HG02610 (cell line): ENCODE measurements at regions not wholly inside any gene's neighbourhood (a gene's known extent, or its start where the extent isn't known, plus 50 kb on each side); places are given as distances from the start of the nearest gene placed in this dataset.
A peak's percentile ranks its signal among the peaks of the same experiment; 100 is the strongest.
"Not testable (repeated sequence)": the region's sequence is repeated elsewhere in the genome, so short reads cannot be mapped to it uniquely, and the experiment has no call there.

ENCODE experiments used
- ATAC-seq: cut with Tn5 transposase; IDR thresholded peaks from one replicate; pipeline ENCODE4 v1.9.1; 2021; ENCODE audit warnings: mild to moderate bottlenecking, moderate library complexity; ENCODE audit not compliant: unreplicated experiment

GRCh38 chr6:117761610-117762009 lies 86.3 kb downstream of the NUS1 start:
- ATAC-seq: no peak

- peak; percentile 92 for ATAC-seq
Observed at GRCh38 chr6:117771403-117771802, 96.1 kb downstream of the NUS1 start.

- ATAC-seq: peak; percentile 60
Observed at GRCh38 chr6:117776441-117776840, 101.2 kb downstream of the NUS1 start.

- no peak for ATAC-seq
Observed at GRCh38 chr6:117781550-117781949, 106.3 kb downstream of the NUS1 start.

- ATAC-seq: no peak
Observed at GRCh38 chr6:117783279-117783678, 108.0 kb downstream of the NUS1 start.

- no peak for ATAC-seq
Observed at GRCh38 chr6:117791012-117791411, 115.7 kb downstream of the NUS1 start.

GRCh38 chr6:117795234-117795633 lies 111.8 kb upstream of the SLC35F1 start:
- ATAC-seq: no peak

GRCh38 chr6:117798819-117799218 lies 108.2 kb upstream of the SLC35F1 start:
- ATAC-seq: not testable (repeated sequence)

GRCh38 chr6:117810269-117810668 lies 96.8 kb upstream of the SLC35F1 start:
- ATAC-seq: no peak

GRCh38 chr6:117817499-117817898 lies 89.6 kb upstream of the SLC35F1 start:
- ATAC-seq: no peak

GRCh38 chr6:117817992-117818391 lies 89.1 kb upstream of the SLC35F1 start:
- no peak for ATAC-seq

GRCh38 chr6:117818449-117818848 lies 88.6 kb upstream of the SLC35F1 start:
- no peak for ATAC-seq

- ATAC-seq: no peak
Observed at GRCh38 chr6:117829594-117830319, 77.3 kb upstream of the SLC35F1 start.

GRCh38 chr6:117837261-117837660 lies 69.8 kb upstream of the SLC35F1 start:
- ATAC-seq: no peak

GRCh38 chr6:117840541-117840983 lies 66.5 kb upstream of the SLC35F1 start:
- ATAC-seq: no peak

GRCh38 chr6:117847912-117848311 lies 59.2 kb upstream of the SLC35F1 start:
- no peak for ATAC-seq

- ATAC-seq: no peak
Observed at GRCh38 chr6:117849087-117849486, 58.0 kb upstream of the SLC35F1 start.
